ENCODE measurements at regions not wholly inside any gene's neighbourhood (a gene's known extent, or its start where the extent isn't known, plus 50 kb on each side); places are given as distances from the start of the nearest gene placed in this dataset.
A peak's percentile ranks its signal among the peaks of the same experiment; 100 is the strongest.

DNA sequence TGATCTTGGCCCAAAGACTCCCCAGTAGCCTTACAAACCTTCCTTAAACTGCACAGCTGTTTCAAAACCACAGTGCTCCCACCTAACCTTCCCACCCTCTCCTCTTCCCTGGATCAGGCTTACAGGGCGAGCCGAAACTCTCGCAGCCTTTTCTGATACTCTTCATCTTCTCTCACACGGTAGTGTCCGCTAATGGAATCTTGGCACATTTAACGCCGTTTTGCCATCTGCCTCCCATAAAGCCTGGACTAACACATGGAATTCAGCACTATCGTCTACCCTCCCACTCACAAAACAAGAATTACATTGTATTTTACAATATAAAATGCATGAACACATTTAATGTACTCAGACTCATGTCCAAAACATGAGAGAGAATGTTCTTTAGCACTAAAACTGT, 135.9 kb downstream of the RAP2A start:
- peak in 2 of 6 donors; percentile 46 to 55 for DNase-seq (ENCODE audit: low read depth in 4 of 6, low spot score in 6 of 6)
- no peaks in the 10 kb centered on the region for H3K9me3 ChIP-seq (ENCODE audit: control insufficient read depth, insufficient read depth, low read length)
- no peaks in the 10 kb centered on the region for H3K36me3 ChIP-seq (ENCODE audit: control insufficient read depth, insufficient read depth, low read length)
- H3K27me3 ChIP-seq (ENCODE audit: control insufficient read depth, insufficient read depth, low read length): no peaks in the 10 kb centered on the region
- 54% methylated on average over 4 of the region's 8 CpGs for WGBS (ENCODE audit: insufficient coverage)
- no peak overlapping the region for H3K27ac ChIP-seq (ENCODE audit: low read depth, low read length)
- peaks cover 8% of the 10 kb centered on the region for H3K4me1 ChIP-seq (ENCODE audit: control insufficient read depth, insufficient read depth, low read length)
- no peak overlapping the region for H3K4me3 ChIP-seq (ENCODE audit: low read depth, low read length)

- no CpG with 5 or more reads among the region's 3 CpGs for WGBS (ENCODE audit: insufficient coverage)
- no peak overlapping the region for H3K4me3 ChIP-seq (ENCODE audit: low read depth, low read length)
- DNase-seq (ENCODE audit: low read depth in 4 of 6, low spot score in 6 of 6): peak in 1 of 6 donors; percentile 53
- no peaks in the 10 kb centered on the region for H3K36me3 ChIP-seq (ENCODE audit: control insufficient read depth, insufficient read depth, low read length)
- H3K27me3 ChIP-seq (ENCODE audit: control insufficient read depth, insufficient read depth, low read length): no peaks in the 10 kb centered on the region
- H3K9me3 ChIP-seq (ENCODE audit: control insufficient read depth, insufficient read depth, low read length): no peaks in the 10 kb centered on the region
- H3K4me1 ChIP-seq (ENCODE audit: control insufficient read depth, insufficient read depth, low read length): peaks cover 8% of the 10 kb centered on the region
- H3K27ac ChIP-seq (ENCODE audit: low read depth, low read length): no peak overlapping the region
Measured at GRCh38 chr13:97570442-97570841, 136.5 kb downstream of the RAP2A start.

- no peak overlapping the region for H3K4me3 ChIP-seq (ENCODE audit: low read depth, low read length)
- H3K27ac ChIP-seq (ENCODE audit: low read depth, low read length): no peak overlapping the region
- H3K9me3 ChIP-seq (ENCODE audit: control insufficient read depth, insufficient read depth, low read length): no peaks in the 10 kb centered on the region
- no CpG with 5 or more reads among the region's 1 CpG for WGBS (ENCODE audit: insufficient coverage)
- no peak for DNase-seq (ENCODE audit: low read depth in 4 of 6, low spot score in 6 of 6)
- H3K4me1 ChIP-seq (ENCODE audit: control insufficient read depth, insufficient read depth, low read length): peaks cover 8% of the 10 kb centered on the region
- H3K36me3 ChIP-seq (ENCODE audit: control insufficient read depth, insufficient read depth, low read length): no peaks in the 10 kb centered on the region
- H3K27me3 ChIP-seq (ENCODE audit: control insufficient read depth, insufficient read depth, low read length): no peaks in the 10 kb centered on the region
Measured at GRCh38 chr13:97573011-97573410, 139.0 kb downstream of the RAP2A start.

GRCh38 chr13:97574926-97575325, 141.0 kb downstream of the RAP2A start:
- H3K4me3 ChIP-seq (ENCODE audit: low read depth, low read length): no peak overlapping the region
- 40% methylated on average over 2 of the region's 5 CpGs for WGBS (ENCODE audit: insufficient coverage)
- no peaks in the 10 kb centered on the region for H3K9me3 ChIP-seq (ENCODE audit: control insufficient read depth, insufficient read depth, low read length)
- no peaks in the 10 kb centered on the region for H3K36me3 ChIP-seq (ENCODE audit: control insufficient read depth, insufficient read depth, low read length)
- no peak for DNase-seq (ENCODE audit: low read depth in 4 of 6, low spot score in 6 of 6)
- no peak overlapping the region for H3K27ac ChIP-seq (ENCODE audit: low read depth, low read length)
- H3K4me1 ChIP-seq (ENCODE audit: control insufficient read depth, insufficient read depth, low read length): no peaks in the 10 kb centered on the region
- no peaks in the 10 kb centered on the region for H3K27me3 ChIP-seq (ENCODE audit: control insufficient read depth, insufficient read depth, low read length)

DNA sequence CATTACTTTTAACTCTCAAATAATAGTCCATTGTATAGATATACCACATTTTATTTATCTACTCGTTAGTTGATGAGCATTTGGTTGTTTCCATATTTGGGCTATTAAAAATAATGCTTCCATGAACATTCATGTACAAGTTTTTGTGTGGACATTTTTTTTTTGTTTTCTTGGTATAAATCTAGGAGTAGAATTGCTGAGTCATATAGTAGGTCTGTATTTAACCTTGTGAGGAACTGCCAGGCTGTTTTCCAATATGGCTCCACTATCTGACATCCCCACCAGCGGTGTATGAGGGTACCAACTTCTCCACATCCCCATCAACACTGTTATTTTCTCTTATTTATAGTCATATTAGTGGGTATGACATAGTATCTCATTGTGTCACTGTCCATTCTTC, 143.1 kb downstream of the RAP2A start:
- WGBS (ENCODE audit: insufficient coverage): no CpG with 5 or more reads among the region's 2 CpGs
- no peaks in the 10 kb centered on the region for H3K4me1 ChIP-seq (ENCODE audit: control insufficient read depth, insufficient read depth, low read length)
- no peaks in the 10 kb centered on the region for H3K27me3 ChIP-seq (ENCODE audit: control insufficient read depth, insufficient read depth, low read length)
- H3K27ac ChIP-seq (ENCODE audit: low read depth, low read length): no peak overlapping the region
- H3K9me3 ChIP-seq (ENCODE audit: control insufficient read depth, insufficient read depth, low read length): no peaks in the 10 kb centered on the region
- no peak for DNase-seq (ENCODE audit: low read depth in 4 of 6, low spot score in 6 of 6)
- H3K4me3 ChIP-seq (ENCODE audit: low read depth, low read length): no peak overlapping the region
- H3K36me3 ChIP-seq (ENCODE audit: control insufficient read depth, insufficient read depth, low read length): no peaks in the 10 kb centered on the region

DNA sequence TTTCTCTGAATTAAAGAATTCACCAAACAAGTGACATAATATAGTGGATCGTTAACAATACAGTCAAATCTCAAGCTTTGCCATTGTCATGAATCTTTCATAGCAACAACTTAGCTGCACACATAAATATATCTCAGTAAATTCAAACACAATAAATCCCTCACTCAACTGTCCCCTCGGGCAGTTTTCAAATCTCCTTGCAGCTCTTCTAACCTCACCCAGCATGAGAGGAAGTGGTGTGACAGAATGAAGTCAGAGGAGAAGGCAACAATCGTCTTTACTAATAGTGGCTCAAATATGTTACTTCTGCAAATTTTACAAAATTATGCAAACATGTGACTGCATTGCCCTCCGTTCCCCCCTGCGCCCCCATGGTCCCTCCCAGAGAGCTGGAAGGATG, 148.2 kb downstream of the RAP2A start:
- 80% methylated on average over 1 of the region's 5 CpGs for WGBS (ENCODE audit: insufficient coverage)
- H3K27ac ChIP-seq (ENCODE audit: low read depth, low read length): no peak overlapping the region

DNA sequence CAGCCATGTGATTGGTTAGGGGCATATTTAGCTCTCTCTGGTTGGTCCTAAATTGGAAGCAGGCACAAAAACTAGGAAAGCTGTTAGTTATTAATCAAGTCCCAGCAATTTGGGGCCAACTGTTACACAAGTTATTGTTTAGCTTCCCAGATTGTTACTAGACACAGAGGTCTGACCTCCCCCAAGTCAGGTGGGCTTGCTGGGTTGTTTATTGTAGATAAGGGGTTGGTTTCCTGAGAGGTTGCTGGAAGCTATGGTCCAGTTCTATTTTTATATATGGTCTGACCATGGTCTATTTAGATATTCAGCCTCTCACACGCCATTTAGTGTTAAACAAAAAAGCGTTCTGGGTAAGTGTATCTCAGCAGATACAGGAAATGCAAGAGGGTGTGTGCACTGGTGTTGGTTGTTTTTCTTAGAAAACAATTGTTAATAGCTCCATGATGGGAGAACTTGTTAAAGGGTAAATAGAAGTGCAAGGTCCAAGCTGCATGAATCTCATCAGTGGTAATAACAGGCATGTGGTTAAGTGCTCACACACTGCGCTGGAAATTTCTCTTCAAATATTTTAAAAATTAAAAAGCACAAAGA, 150.0 kb downstream of the RAP2A start:
- no peak overlapping the region for H3K4me3 ChIP-seq (ENCODE audit: low read depth, low read length)
- whole genome bisulfite sequencing (ENCODE audit: insufficient coverage): 77% methylated on average over 2 of the region's 3 CpGs
- DNase-seq (ENCODE audit: low read depth in 4 of 6, low spot score in 6 of 6): no peak
- no peaks in the 10 kb centered on the region for H3K4me1 ChIP-seq (ENCODE audit: control insufficient read depth, insufficient read depth, low read length)
- H3K27ac ChIP-seq (ENCODE audit: low read depth, low read length): no peak overlapping the region
- H3K9me3 ChIP-seq (ENCODE audit: control insufficient read depth, insufficient read depth, low read length): no peaks in the 10 kb centered on the region
- no peaks in the 10 kb centered on the region for H3K36me3 ChIP-seq (ENCODE audit: control insufficient read depth, insufficient read depth, low read length)
- no peaks in the 10 kb centered on the region for H3K27me3 ChIP-seq (ENCODE audit: control insufficient read depth, insufficient read depth, low read length)

More for the DNA sequence above, 148.2 kb downstream of the RAP2A start:
- H3K4me1 ChIP-seq (ENCODE audit: control insufficient read depth, insufficient read depth, low read length): no peaks in the 10 kb centered on the region
- no peak overlapping the region for H3K4me3 ChIP-seq (ENCODE audit: low read depth, low read length)
- DNase-seq (ENCODE audit: low read depth in 4 of 6, low spot score in 6 of 6): no peak
- no peaks in the 10 kb centered on the region for H3K27me3 ChIP-seq (ENCODE audit: control insufficient read depth, insufficient read depth, low read length)
- H3K9me3 ChIP-seq (ENCODE audit: control insufficient read depth, insufficient read depth, low read length): no peaks in the 10 kb centered on the region
- H3K36me3 ChIP-seq (ENCODE audit: control insufficient read depth, insufficient read depth, low read length): no peaks in the 10 kb centered on the region

DNA sequence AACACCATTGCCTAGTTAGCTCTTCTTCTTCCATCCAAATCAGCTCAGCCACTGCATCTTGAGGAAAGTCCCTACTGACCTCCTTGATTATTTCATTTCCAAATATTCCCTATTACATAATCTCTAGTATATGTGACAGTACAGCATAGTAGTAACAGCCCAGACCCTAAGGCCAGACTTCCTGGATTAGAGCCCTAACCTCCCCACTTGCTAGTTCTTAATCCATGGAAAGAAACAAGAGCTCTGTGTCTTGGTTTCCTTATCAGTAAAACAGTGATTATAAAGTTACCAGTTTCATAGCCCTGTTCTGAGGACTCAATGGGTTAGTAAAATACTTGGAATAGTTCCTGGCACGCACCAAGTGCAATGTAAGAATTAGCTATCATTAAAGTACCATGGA, 153.0 kb downstream of the RAP2A start:
- Histone ChIP-seq H3K9me3 (ENCODE audit: control insufficient read depth, insufficient read depth, low read length) (no peaks in the 10 kb centered on the region), H3K4me1 (ENCODE audit: control insufficient read depth, insufficient read depth, low read length) (no peaks in the 10 kb centered on the region), H3K27ac (ENCODE audit: low read depth, low read length) (no peak overlapping the region), H3K27me3 (ENCODE audit: control insufficient read depth, insufficient read depth, low read length) (no peaks in the 10 kb centered on the region), H3K4me3 (ENCODE audit: low read depth, low read length) (no peak overlapping the region), H3K36me3 (ENCODE audit: control insufficient read depth, insufficient read depth, low read length) (no peaks in the 10 kb centered on the region)
- DNase-seq (ENCODE audit: low read depth in 4 of 6, low spot score in 6 of 6): no peak
- WGBS (ENCODE audit: insufficient coverage): no CpG with 5 or more reads among the region's 1 CpG

DNA sequence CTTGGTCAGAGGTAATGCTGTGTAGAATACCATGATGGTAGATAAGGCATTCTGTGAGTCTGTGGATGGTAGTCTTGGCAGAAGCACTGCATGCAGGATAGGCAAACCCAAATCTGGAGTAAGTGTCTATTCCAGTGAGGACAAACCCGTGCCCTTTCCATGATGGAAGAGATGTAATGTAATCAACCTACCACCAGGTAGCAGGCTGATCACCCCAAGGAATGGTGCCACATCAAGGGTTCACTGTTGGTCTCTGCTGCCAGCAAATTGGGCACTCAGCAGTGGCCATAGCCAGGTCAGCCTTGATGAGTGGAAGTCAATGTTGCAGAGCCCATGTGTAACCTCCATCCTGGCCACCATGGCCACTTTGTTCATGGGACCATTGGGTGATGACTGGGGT, 155.0 kb downstream of the RAP2A start:
- Histone ChIP-seq H3K36me3 (ENCODE audit: control insufficient read depth, insufficient read depth, low read length) (no peaks in the 10 kb centered on the region), H3K27me3 (ENCODE audit: control insufficient read depth, insufficient read depth, low read length) (no peaks in the 10 kb centered on the region), H3K27ac (ENCODE audit: low read depth, low read length) (no peak overlapping the region), H3K4me1 (ENCODE audit: control insufficient read depth, insufficient read depth, low read length) (no peaks in the 10 kb centered on the region), H3K9me3 (ENCODE audit: control insufficient read depth, insufficient read depth, low read length) (no peaks in the 10 kb centered on the region), H3K4me3 (ENCODE audit: low read depth, low read length) (no peak overlapping the region)
- WGBS (ENCODE audit: insufficient coverage): no CpG with 5 or more reads among the region's 1 CpG
- DNase-seq (ENCODE audit: low read depth in 4 of 6, low spot score in 6 of 6): no peak

GRCh38 chr13:97600458-97601075, 166.6 kb downstream of the RAP2A start:
- DNase-seq (ENCODE audit: low read depth in 4 of 6, low spot score in 6 of 6): no peak
- no CpG with 5 or more reads among the region's 3 CpGs for WGBS (ENCODE audit: insufficient coverage)
- H3K4me3 ChIP-seq (ENCODE audit: low read depth, low read length): no peak overlapping the region

More at GRCh38 chr13:97600458-97601075, 166.6 kb downstream of the RAP2A start:
- H3K9me3 ChIP-seq (ENCODE audit: control insufficient read depth, insufficient read depth, low read length): no peaks in the 10 kb centered on the region
- no peaks in the 10 kb centered on the region for H3K27me3 ChIP-seq (ENCODE audit: control insufficient read depth, insufficient read depth, low read length)
- no peaks in the 10 kb centered on the region for H3K36me3 ChIP-seq (ENCODE audit: control insufficient read depth, insufficient read depth, low read length)
- H3K4me1 ChIP-seq (ENCODE audit: control insufficient read depth, insufficient read depth, low read length): no peaks in the 10 kb centered on the region
- H3K27ac ChIP-seq (ENCODE audit: low read depth, low read length): no peak overlapping the region

All from spinal cord (tissue), 9 donors.